Nephron (organoid): ENCODE measurements at regions not wholly inside any gene's neighbourhood (a gene's known extent, or its start where the extent isn't known, plus 50 kb on each side); places are given as distances from the start of the nearest gene placed in this dataset.

Experiments used
- H3K27ac Mint-ChIP-seq, 3 experiments: 2 replicates each; pipeline ENCODE4 v1.8.0; 2020; ENCODE audit warnings: mixed read lengths in 3 of 3, mild to moderate bottlenecking in 2 of 3, moderate library complexity in 1 of 3
- H3K27me3 Mint-ChIP-seq: 2 replicates; pipeline ENCODE4 v1.8.0; 2021; ENCODE audit warnings: low read depth, mild to moderate bottlenecking, moderate library complexity, mixed read lengths
- H3K36me3 Mint-ChIP-seq: 2 replicates; pipeline ENCODE4 v1.8.0; 2020; ENCODE audit warnings: low read depth, mixed read lengths
- H3K4me1 Mint-ChIP-seq: 2 replicates; pipeline ENCODE4 v1.8.0; 2020; ENCODE audit warnings: mixed read lengths
- H3K4me3 Mint-ChIP-seq, 3 experiments: 2 replicates each; pipeline ENCODE4 v1.8.0; 2020; ENCODE audit warnings: mild to moderate bottlenecking in 3 of 3, mixed read lengths in 3 of 3, moderate library complexity in 2 of 3
- H3K9me3 Mint-ChIP-seq: 2 replicates; pipeline ENCODE4 v1.8.0; 2020; ENCODE audit warnings: mixed read lengths
- TF ChIP-seq, protein P1 (sequence below), 3 experiments: fragments of 200-600 bp; sonication (generic); IDR thresholded peaks; one replicate each; pipeline ENCODE4 v1.5.0; 2021; ENCODE audit warnings: antibody characterized with exemption in 3 of 3; ENCODE audit not compliant: unreplicated experiment in 3 of 3

DNA sequence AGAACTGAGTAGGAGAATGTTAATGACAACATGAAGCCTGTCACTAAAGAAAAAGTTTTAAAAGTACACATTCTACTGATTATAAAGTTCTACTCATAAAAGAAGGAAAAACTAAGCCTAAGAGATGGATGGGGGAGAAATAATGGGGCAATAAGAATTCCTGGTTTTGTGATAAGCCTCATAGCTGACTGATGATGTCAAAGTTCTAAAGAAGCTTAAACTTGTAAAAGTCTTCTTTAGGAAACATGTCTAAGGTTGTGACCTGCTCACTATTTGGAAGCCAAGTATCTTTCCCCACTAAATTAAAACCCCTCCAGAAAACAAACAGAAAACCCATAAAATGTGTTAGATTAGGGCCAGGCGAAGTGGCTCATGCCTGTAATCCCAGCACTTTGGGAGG lies 232.9 kb upstream of the GIMD1 start:
- H3K27me3 Mint-ChIP-seq, result no peaks in the 10 kb centered on the region
- H3K27ac Mint-ChIP-seq, result no peak overlapping the region
- no peak overlapping the region for H3K4me3 Mint-ChIP-seq
- TF ChIP-seq, protein P1, sequence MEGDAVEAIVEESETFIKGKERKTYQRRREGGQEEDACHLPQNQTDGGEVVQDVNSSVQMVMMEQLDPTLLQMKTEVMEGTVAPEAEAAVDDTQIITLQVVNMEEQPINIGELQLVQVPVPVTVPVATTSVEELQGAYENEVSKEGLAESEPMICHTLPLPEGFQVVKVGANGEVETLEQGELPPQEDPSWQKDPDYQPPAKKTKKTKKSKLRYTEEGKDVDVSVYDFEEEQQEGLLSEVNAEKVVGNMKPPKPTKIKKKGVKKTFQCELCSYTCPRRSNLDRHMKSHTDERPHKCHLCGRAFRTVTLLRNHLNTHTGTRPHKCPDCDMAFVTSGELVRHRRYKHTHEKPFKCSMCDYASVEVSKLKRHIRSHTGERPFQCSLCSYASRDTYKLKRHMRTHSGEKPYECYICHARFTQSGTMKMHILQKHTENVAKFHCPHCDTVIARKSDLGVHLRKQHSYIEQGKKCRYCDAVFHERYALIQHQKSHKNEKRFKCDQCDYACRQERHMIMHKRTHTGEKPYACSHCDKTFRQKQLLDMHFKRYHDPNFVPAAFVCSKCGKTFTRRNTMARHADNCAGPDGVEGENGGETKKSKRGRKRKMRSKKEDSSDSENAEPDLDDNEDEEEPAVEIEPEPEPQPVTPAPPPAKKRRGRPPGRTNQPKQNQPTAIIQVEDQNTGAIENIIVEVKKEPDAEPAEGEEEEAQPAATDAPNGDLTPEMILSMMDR (IDR thresholded peaks at IDR 0.05; ENCODE audit: unreplicated experiment in 3 of 3), result no peak
- no peaks in the 10 kb centered on the region for H3K9me3 Mint-ChIP-seq
- peaks cover 8% of the 10 kb centered on the region for H3K4me1 Mint-ChIP-seq
- H3K36me3 Mint-ChIP-seq, result no peaks in the 10 kb centered on the region

DNA sequence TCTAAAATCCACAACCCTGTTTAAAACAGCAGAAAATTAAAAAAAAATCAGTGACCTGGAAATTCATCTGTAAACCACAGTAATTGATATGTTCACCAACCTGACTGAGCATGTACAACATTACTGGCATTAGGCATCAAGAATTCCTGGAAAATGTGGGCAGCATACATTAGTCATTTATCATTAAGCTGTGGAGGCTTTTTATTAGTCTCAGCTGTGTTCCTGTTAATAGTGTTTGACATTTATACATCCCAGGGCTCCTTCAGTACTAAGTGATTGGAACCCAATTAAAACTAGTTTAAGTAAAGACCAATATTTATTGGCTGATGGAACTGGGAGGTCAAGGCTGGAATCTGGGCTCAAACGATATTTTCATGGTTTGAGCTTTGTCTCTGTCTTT lies 227.3 kb upstream of the GIMD1 start:
- Mint-ChIP-seq H3K9me3 (no peaks in the 10 kb centered on the region), H3K27ac (no peak overlapping the region), H3K27me3 (no peaks in the 10 kb centered on the region), H3K36me3 (no peaks in the 10 kb centered on the region), H3K4me3 (no peak overlapping the region), H3K4me1 (no peaks in the 10 kb centered on the region)
- TF ChIP-seq, protein P1 (IDR thresholded peaks at IDR 0.05; ENCODE audit: unreplicated experiment in 3 of 3), result no peak

DNA sequence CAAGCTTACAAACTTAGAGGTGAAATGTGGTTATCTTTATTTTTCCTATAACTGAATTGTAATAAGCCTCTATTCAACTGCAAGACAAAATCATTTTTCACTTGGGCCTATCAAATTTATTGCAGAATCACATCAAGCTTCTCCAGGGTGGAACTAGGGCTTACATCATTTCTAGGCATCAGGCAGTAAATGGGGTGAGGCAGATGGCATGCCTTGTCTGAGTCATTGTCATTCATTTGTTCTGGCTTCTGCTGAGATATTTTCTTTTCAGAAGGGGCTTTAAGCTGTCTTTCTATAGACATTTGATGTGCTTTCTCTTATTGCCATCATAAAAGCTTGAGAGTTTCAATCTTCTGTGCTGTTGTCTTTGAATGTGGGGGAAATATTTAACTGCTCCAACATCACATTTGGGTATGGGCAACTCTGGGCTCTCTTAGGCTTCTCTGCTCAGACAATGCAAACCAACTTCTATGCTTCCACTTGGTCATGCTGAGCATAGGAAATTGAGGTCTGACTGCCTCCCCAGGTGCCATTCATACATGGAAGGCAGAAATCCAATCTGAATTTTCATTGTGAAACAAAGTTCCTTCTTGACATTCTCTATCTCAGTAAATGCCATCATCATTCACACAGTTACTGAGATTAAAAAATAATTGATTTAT lies 225.8 kb upstream of the GIMD1 start:
- H3K36me3 Mint-ChIP-seq, result no peaks in the 10 kb centered on the region
- no peaks in the 10 kb centered on the region for H3K27me3 Mint-ChIP-seq
- H3K4me1 Mint-ChIP-seq, result peaks cover 6% of the 10 kb centered on the region
- no peak overlapping the region for H3K4me3 Mint-ChIP-seq
- no peak overlapping the region for H3K27ac Mint-ChIP-seq
- no peaks in the 10 kb centered on the region for H3K9me3 Mint-ChIP-seq
- TF ChIP-seq, protein P1 (IDR thresholded peaks at IDR 0.05; ENCODE audit: unreplicated experiment in 3 of 3), result no peak

DNA sequence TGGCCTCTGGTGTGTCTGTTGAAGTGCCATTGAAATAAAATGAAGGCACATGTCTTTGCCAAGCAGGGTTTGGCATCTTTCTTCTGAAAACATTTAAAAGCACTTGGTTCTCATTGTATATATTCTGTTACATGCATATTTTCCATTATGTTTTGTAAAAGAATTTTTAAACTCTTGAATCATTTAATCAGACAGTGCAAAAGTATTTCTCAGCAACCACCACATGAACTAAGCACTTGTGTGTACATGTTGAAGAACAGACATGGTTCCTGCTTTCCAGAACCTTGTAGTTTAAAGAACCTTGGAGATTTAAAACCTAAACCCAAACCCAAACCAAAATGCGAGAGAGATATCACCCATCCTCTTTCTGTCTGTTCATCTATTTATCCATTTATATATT lies 220.3 kb upstream of the GIMD1 start:
- TF ChIP-seq, protein P1 (IDR thresholded peaks at IDR 0.05; ENCODE audit: unreplicated experiment in 3 of 3), result no peak
- no peaks in the 10 kb centered on the region for H3K27me3 Mint-ChIP-seq
- H3K4me1 Mint-ChIP-seq, result peaks cover 16% of the 10 kb centered on the region
- H3K4me3 Mint-ChIP-seq, result no peak overlapping the region
- peak overlapping the region in 1 of 3 experiments; percentile 10 for H3K27ac Mint-ChIP-seq
- H3K9me3 Mint-ChIP-seq, result no peaks in the 10 kb centered on the region
- no peaks in the 10 kb centered on the region for H3K36me3 Mint-ChIP-seq

DNA sequence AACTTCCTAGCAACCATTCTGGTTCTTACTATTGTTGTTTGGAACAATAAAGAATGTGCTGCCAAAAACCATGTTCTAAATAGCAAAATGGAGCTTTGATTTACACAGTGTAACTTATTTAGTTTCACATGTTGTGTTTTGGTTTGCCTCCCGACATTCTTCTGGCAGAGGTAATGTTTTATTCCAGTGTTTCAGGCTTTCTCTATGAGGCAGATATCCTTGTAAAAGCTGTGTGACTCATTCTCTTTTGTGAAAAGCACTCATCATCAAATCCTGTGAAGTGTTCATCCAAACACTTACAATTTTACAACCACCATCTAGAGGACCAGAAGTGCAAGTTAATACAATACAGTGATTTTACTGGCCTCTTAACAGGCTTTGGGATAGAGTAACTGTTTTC lies 219.0 kb upstream of the GIMD1 start:
- no peaks in the 10 kb centered on the region for H3K9me3 Mint-ChIP-seq
- H3K36me3 Mint-ChIP-seq, result no peaks in the 10 kb centered on the region
- no peak overlapping the region for H3K4me3 Mint-ChIP-seq
- TF ChIP-seq, protein P1 (IDR thresholded peaks at IDR 0.05; ENCODE audit: unreplicated experiment in 3 of 3), result no peak
- peak overlapping the region in 1 of 3 experiments; percentile 9 for H3K27ac Mint-ChIP-seq
- H3K27me3 Mint-ChIP-seq, result no peaks in the 10 kb centered on the region
- peaks cover 27% of the 10 kb centered on the region for H3K4me1 Mint-ChIP-seq

DNA sequence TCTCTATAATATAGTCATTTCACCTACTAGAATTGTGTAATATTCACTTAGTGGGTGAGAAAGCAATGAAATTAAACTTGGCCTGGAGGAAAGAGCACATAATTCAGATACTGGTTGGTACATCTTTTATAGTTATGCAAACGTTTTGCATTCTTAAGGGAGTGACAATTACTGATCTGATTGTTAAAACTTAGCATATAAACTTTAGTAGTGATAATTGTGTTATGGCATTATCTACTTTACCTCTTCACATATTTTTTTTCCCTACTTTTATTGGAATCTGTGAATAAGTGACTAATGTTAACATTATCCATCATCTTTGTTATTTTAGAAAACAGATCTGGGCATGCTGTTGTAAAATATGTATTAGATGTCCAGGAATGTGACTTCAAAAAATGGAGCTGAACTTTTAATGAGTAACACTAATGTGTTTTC lies 217.4 kb upstream of the GIMD1 start:
- peaks cover 34% of the 10 kb centered on the region for H3K4me1 Mint-ChIP-seq
- no peak overlapping the region for H3K27ac Mint-ChIP-seq
- no peaks in the 10 kb centered on the region for H3K27me3 Mint-ChIP-seq
- H3K9me3 Mint-ChIP-seq, result no peaks in the 10 kb centered on the region
- no peak overlapping the region for H3K4me3 Mint-ChIP-seq
- no peaks in the 10 kb centered on the region for H3K36me3 Mint-ChIP-seq
- TF ChIP-seq, protein P1 (IDR thresholded peaks at IDR 0.05; ENCODE audit: unreplicated experiment in 3 of 3), result no peak
